GM23248 (cell line): ENCODE measurements at regions not wholly inside any gene's neighbourhood (a gene's known extent, or its start where the extent isn't known, plus 50 kb on each side); places are given as distances from the start of the nearest gene placed in this dataset.

Experiments
- DNase-seq: peaks from one replicate; pipeline ENCODE4 v3.0.0-alpha.2; 2015
- H2AFZ ChIP-seq: fragments of 200-600 bp; sonication (generic); 2 replicates; pipeline ENCODE4 v1.6.1; 2016; ENCODE audit warnings: antibody characterized with exemption
- H3F3A ChIP-seq: fragments of 200-600 bp; sonication (generic); 2 replicates; pipeline ENCODE4 v1.6.1; 2016; ENCODE audit warnings: mild to moderate bottlenecking, antibody characterized with exemption, mixed run types; ENCODE audit not compliant: insufficient read depth
- H3K27ac ChIP-seq: fragments of 200-600 bp; sonication (generic); 2 replicates; pipeline ENCODE4 v1.5.1; 2016; ENCODE audit warnings: mild to moderate bottlenecking
- H3K27me3 ChIP-seq: fragments of 200-600 bp; sonication (generic); replicated peaks from 2 replicates; pipeline ENCODE4 v1.6.1; 2016; ENCODE audit warnings: mild to moderate bottlenecking; ENCODE audit not compliant: insufficient read depth
- H3K36me3 ChIP-seq: fragments of 200-600 bp; sonication (generic); 2 replicates; pipeline ENCODE4 v1.6.1; 2016; ENCODE audit warnings: low read depth, mild to moderate bottlenecking
- H3K4me1 ChIP-seq: fragments of 200-600 bp; sonication (generic); 2 replicates; pipeline ENCODE4 v1.6.1; 2016; ENCODE audit warnings: mild to moderate bottlenecking; ENCODE audit not compliant: insufficient read depth
- H3K4me2 ChIP-seq: fragments of 200-600 bp; sonication (generic); one replicate; pipeline ENCODE4 v1.6.1; 2016; ENCODE audit warnings: mild to moderate bottlenecking; ENCODE audit not compliant: unreplicated experiment
- H3K4me3 ChIP-seq: fragments of 200-600 bp; sonication (generic); 2 replicates; pipeline ENCODE4 v1.5.1; 2016; ENCODE audit warnings: mild to moderate bottlenecking
- H3K79me2 ChIP-seq: fragments of 200-600 bp; sonication (generic); 2 replicates; pipeline ENCODE4 v1.6.1; 2016; ENCODE audit warnings: mild to moderate bottlenecking; ENCODE audit not compliant: insufficient read depth
- H3K9ac ChIP-seq: fragments of 200-600 bp; sonication (generic); 2 replicates; pipeline ENCODE4 v1.6.1; 2016; ENCODE audit warnings: mild to moderate bottlenecking
- H3K9me2 ChIP-seq: fragments of 200-600 bp; sonication (generic); 2 replicates; pipeline ENCODE4 v1.6.1; 2016; ENCODE audit warnings: mixed run types, mild to moderate bottlenecking, moderate library complexity; ENCODE audit not compliant: insufficient read depth
- H3K9me3 ChIP-seq: fragments of 200-600 bp; sonication (generic); one replicate; pipeline ENCODE4 v1.6.1; 2017; ENCODE audit warnings: low read depth
- H4K20me1 ChIP-seq: fragments of 200-600 bp; sonication (generic); 2 replicates; pipeline ENCODE4 v1.6.0; 2016; ENCODE audit not compliant: insufficient read depth
- EZH2 ChIP-seq: fragments of 200-600 bp; sonication (generic); IDR thresholded peaks from 2 replicates; pipeline ENCODE4 v1.6.1; 2018; ENCODE audit warnings: antibody characterized with exemption, mild to moderate bottlenecking; ENCODE audit not compliant: insufficient read depth, poor library complexity, severe bottlenecking
- EZH2phosphoT487 ChIP-seq: fragments of 200-600 bp; sonication (generic); IDR thresholded peaks from 2 replicates; pipeline ENCODE4 v1.6.1; 2018; ENCODE audit warnings: antibody characterized with exemption, moderate library complexity, mild to moderate bottlenecking, low read depth; ENCODE audit not compliant: insufficient read depth
- WGBS, 2 experiments: methylation state at CpG; one replicate each; pipeline ENCODE4 v1.1.6; 2015 to 2017; ENCODE audit warnings: low lambda C conversion rate in 2 of 2, low coverage in 1 of 2; ENCODE audit errors: missing lambda C conversion rate in 2 of 2; 5-methylcytosine and 5-hydroxymethylcytosine counted together
- in situ Hi-C: fragments of 300-500 bp; cut with MboI; formaldehyde crosslinking; loops from 2 replicates; pipeline ENCODE4 v1.15.0; 2020

- WGBS, 2 experiments, result 5 to 20% methylated on average over 2 of the region's 2 CpGs
Observed at GRCh38 chr5:91703128-91703527, 320.0 kb upstream of the ARRDC3 start.

GRCh38 chr5:91699429-91699828 is 316.3 kb upstream of the ARRDC3 start:
- no peak overlapping the region for H3K9ac ChIP-seq
- H3K79me2 ChIP-seq, result no peaks in the 10 kb centered on the region
- no peaks in the 10 kb centered on the region for H4K20me1 ChIP-seq
- H3K9me3 ChIP-seq, result no peaks in the 10 kb centered on the region
- no peak overlapping the region for H3K4me3 ChIP-seq
- TF ChIP-seq EZH2phosphoT487, result no peak
- no peak for TF ChIP-seq EZH2
- H3F3A ChIP-seq, result no peaks in the 10 kb centered on the region
- no peaks in the 10 kb centered on the region for H3K27me3 ChIP-seq
- H3K27ac ChIP-seq, result no peak overlapping the region
- H3K9me2 ChIP-seq, result no peaks in the 10 kb centered on the region
- WGBS, 2 experiments, result 4 to 10% methylated on average over 3 of the region's 3 CpGs
- no peak for DNase-seq
- no peak overlapping the region for H2AFZ ChIP-seq
- H3K36me3 ChIP-seq, result no peaks in the 10 kb centered on the region
- no peak overlapping the region for H3K4me2 ChIP-seq
- in situ Hi-C loops, result no loop called here
- no peaks in the 10 kb centered on the region for H3K4me1 ChIP-seq

More at GRCh38 chr5:91703128-91703527, 320.0 kb upstream of the ARRDC3 start:
- H4K20me1 ChIP-seq, result no peaks in the 10 kb centered on the region
- H3K27ac ChIP-seq, result no peak overlapping the region
- no peak overlapping the region for H3K4me3 ChIP-seq
- no peaks in the 10 kb centered on the region for H3K36me3 ChIP-seq
- H3K27me3 ChIP-seq, result no peaks in the 10 kb centered on the region
- no peaks in the 10 kb centered on the region for H3K9me3 ChIP-seq
- no peak for TF ChIP-seq EZH2
- TF ChIP-seq EZH2phosphoT487, result no peak
- H3K9ac ChIP-seq, result no peak overlapping the region
- DNase-seq, result no peak
- H3K4me2 ChIP-seq, result no peak overlapping the region
- in situ Hi-C loops, result no loop called here
- H2AFZ ChIP-seq, result no peak overlapping the region
- no peaks in the 10 kb centered on the region for H3K4me1 ChIP-seq
- no peaks in the 10 kb centered on the region for H3K9me2 ChIP-seq
- no peaks in the 10 kb centered on the region for H3F3A ChIP-seq
- H3K79me2 ChIP-seq, result no peaks in the 10 kb centered on the region

- H3K9me2 ChIP-seq, result no peaks in the 10 kb centered on the region
- no peaks in the 10 kb centered on the region for H3K4me1 ChIP-seq
- H4K20me1 ChIP-seq, result no peaks in the 10 kb centered on the region
- TF ChIP-seq EZH2 (no peak), EZH2phosphoT487 (no peak)
- DNase-seq, result no peak
- H3F3A ChIP-seq, result no peaks in the 10 kb centered on the region
- H3K27ac ChIP-seq, result no peak overlapping the region
- WGBS, 2 experiments, result 16% methylated on average over 2 of the region's 2 CpGs
- H3K9me3 ChIP-seq, result no peaks in the 10 kb centered on the region
- no peak overlapping the region for H3K4me3 ChIP-seq
- no peak overlapping the region for H3K9ac ChIP-seq
- H3K27me3 ChIP-seq, result no peaks in the 10 kb centered on the region
- H2AFZ ChIP-seq, result no peak overlapping the region
- H3K79me2 ChIP-seq, result no peaks in the 10 kb centered on the region
- in situ Hi-C loops, result no loop called here
- no peaks in the 10 kb centered on the region for H3K36me3 ChIP-seq
- no peak overlapping the region for H3K4me2 ChIP-seq
Observed at GRCh38 chr5:91691592-91691991, 308.5 kb upstream of the ARRDC3 start.

GRCh38 chr5:91690921-91691320 is 307.8 kb upstream of the ARRDC3 start:
- DNase-seq, result no peak
- WGBS, 2 experiments, result 6 to 13% methylated on average over 3 of the region's 3 CpGs
- in situ Hi-C loops, result no loop called here

GRCh38 chr5:91687430-91687829 is 304.3 kb upstream of the ARRDC3 start:
- H3K27ac ChIP-seq, result no peak overlapping the region
- DNase-seq, result no peak
- no peaks in the 10 kb centered on the region for H3K9me2 ChIP-seq
- H3K79me2 ChIP-seq, result no peaks in the 10 kb centered on the region
- no peaks in the 10 kb centered on the region for H3K36me3 ChIP-seq
- H3K27me3 ChIP-seq, result no peaks in the 10 kb centered on the region
- no peak overlapping the region for H3K4me3 ChIP-seq
- 14 to 15% methylated on average over 2 of the region's 2 CpGs for WGBS, 2 experiments
- in situ Hi-C loops, result no loop called here
- H2AFZ ChIP-seq, result no peak overlapping the region
- no peaks in the 10 kb centered on the region for H3F3A ChIP-seq
- no peaks in the 10 kb centered on the region for H3K4me1 ChIP-seq
- no peak overlapping the region for H3K9ac ChIP-seq
- no peaks in the 10 kb centered on the region for H3K9me3 ChIP-seq
- no peaks in the 10 kb centered on the region for H4K20me1 ChIP-seq
- no peak overlapping the region for H3K4me2 ChIP-seq
- TF ChIP-seq EZH2phosphoT487, result no peak
- no peak for TF ChIP-seq EZH2

More at GRCh38 chr5:91690921-91691320, 307.8 kb upstream of the ARRDC3 start:
- Histone ChIP-seq H3K27me3 (no peaks in the 10 kb centered on the region), H3K4me1 (no peaks in the 10 kb centered on the region), H3K27ac (no peak overlapping the region), H3K36me3 (no peaks in the 10 kb centered on the region), H2AFZ (no peak overlapping the region), H3K79me2 (no peaks in the 10 kb centered on the region), H3F3A (no peaks in the 10 kb centered on the region), H3K9ac (no peak overlapping the region), H3K9me2 (no peaks in the 10 kb centered on the region), H4K20me1 (no peaks in the 10 kb centered on the region), H3K9me3 (no peaks in the 10 kb centered on the region), H3K4me3 (no peak overlapping the region), H3K4me2 (no peak overlapping the region)
- TF ChIP-seq EZH2phosphoT487 (no peak), EZH2 (no peak)
